LNCaP clone FGC (cell line): ENCODE measurements at regions not wholly inside any gene's neighbourhood (a gene's known extent, or its start where the extent isn't known, plus 50 kb on each side); places are given as distances from the start of the nearest gene placed in this dataset.

Source experiments
- DNase-seq: peaks from one replicate; pipeline ENCODE4 v3.0.0-alpha.2; 2011; ENCODE audit warnings: low read depth
- H3K4me3 ChIP-seq: 2 replicates; pipeline ENCODE4 v1.5.1; 2011; ENCODE audit warnings: mild to moderate bottlenecking, low read depth, low read length, control low read depth
- CTCF ChIP-seq: IDR thresholded peaks from 2 replicates; pipeline ENCODE4 v1.5.1; 2012; ENCODE audit warnings: mild to moderate bottlenecking; ENCODE audit not compliant: control insufficient read depth, insufficient read depth; ENCODE audit errors: extremely low read depth

GRCh38 chr9:23394189-23394588, 431.9 kb downstream of the ELAVL2 start:
- no peak for TF ChIP-seq CTCF
- H3K4me3 ChIP-seq: no peak overlapping the region
- DNase-seq: no peak

GRCh38 chr9:23408874-23409273, 417.2 kb downstream of the ELAVL2 start:
- no peak for TF ChIP-seq CTCF
- DNase-seq: no peak
- no peak overlapping the region for H3K4me3 ChIP-seq

- DNase-seq: no peak
- H3K4me3 ChIP-seq: no peak overlapping the region
- TF ChIP-seq CTCF: no peak
These were observed 414.0 kb downstream of the ELAVL2 start for GRCh38 chr9:23412046-23412445.

- H3K4me3 ChIP-seq: no peak overlapping the region
- no peak for TF ChIP-seq CTCF
- DNase-seq: no peak
These were observed 413.6 kb downstream of the ELAVL2 start for GRCh38 chr9:23412458-23412857.

GRCh38 chr9:23413541-23413940, 412.5 kb downstream of the ELAVL2 start:
- H3K4me3 ChIP-seq: no peak overlapping the region
- TF ChIP-seq CTCF: no peak
- no peak for DNase-seq

GRCh38 chr9:23423999-23424398, 402.0 kb downstream of the ELAVL2 start:
- TF ChIP-seq CTCF: no peak
- DNase-seq: no peak
- no peak overlapping the region for H3K4me3 ChIP-seq

- no peak for TF ChIP-seq CTCF
- H3K4me3 ChIP-seq: no peak overlapping the region
- no peak for DNase-seq
These were observed 399.9 kb downstream of the ELAVL2 start for GRCh38 chr9:23426144-23426543.
